ENCODE measurements at regions not wholly inside any gene's neighbourhood (a gene's known extent, or its start where the extent isn't known, plus 50 kb on each side); places are given as distances from the start of the nearest gene placed in this dataset.
"Not testable (repeated sequence)": the region's sequence is repeated elsewhere in the genome, so short reads cannot be mapped to it uniquely, and the experiment has no call there.

GRCh38 chr11:116366980-116367645, 405.7 kb downstream of the BUD13 start:
- TF ChIP-seq EZH2phosphoT487 (IDR thresholded peaks at IDR 0.05; ENCODE audit: insufficient read depth, low read depth): no peak
- TF ChIP-seq EZH2 (IDR thresholded peaks at IDR 0.05; ENCODE audit: insufficient read depth, poor library complexity, severe bottlenecking): no peak
- H3K9ac ChIP-seq: no peak overlapping the region

GRCh38 chr11:116366451-116366850, 406.3 kb downstream of the BUD13 start:
- Histone ChIP-seq H3K27ac (no peak overlapping the region), H3K4me1 (ENCODE audit: insufficient read depth) (no peaks in the 10 kb centered on the region), H4K20me1 (ENCODE audit: insufficient read depth) (no peaks in the 10 kb centered on the region), H3K36me3 (ENCODE audit: low read depth) (no peaks in the 10 kb centered on the region), H3K79me2 (ENCODE audit: insufficient read depth) (no peaks in the 10 kb centered on the region), H3K4me2 (ENCODE audit: unreplicated experiment) (no peak overlapping the region), H3K9me2 (ENCODE audit: insufficient read depth) (no peaks in the 10 kb centered on the region), H3K9me3 (ENCODE audit: low read depth) (no peaks in the 10 kb centered on the region), H3K4me3 (no peak overlapping the region), H3F3A (ENCODE audit: insufficient read depth) (no peaks in the 10 kb centered on the region), H3K9ac (no peak overlapping the region), H2AFZ (no peak overlapping the region), H3K27me3 (replicated peaks; ENCODE audit: insufficient read depth) (no peaks in the 10 kb centered on the region)
- DNase-seq: no peak
- in situ Hi-C loops (cut with MboI): no loop called here
- TF ChIP-seq EZH2phosphoT487 (IDR thresholded peaks at IDR 0.05; ENCODE audit: insufficient read depth, low read depth): no peak
- no peak for TF ChIP-seq EZH2 (IDR thresholded peaks at IDR 0.05; ENCODE audit: insufficient read depth, poor library complexity, severe bottlenecking)
- 6 to 8% methylated on average over 1 of the region's 1 CpG for WGBS, 2 experiments (ENCODE audit: low coverage in 1 of 2, low lambda C conversion rate in 2 of 2, missing lambda C conversion rate in 2 of 2)

More at GRCh38 chr11:116366980-116367645, 405.7 kb downstream of the BUD13 start:
- Histone ChIP-seq H3F3A (ENCODE audit: insufficient read depth) (no peaks in the 10 kb centered on the region), H3K4me1 (ENCODE audit: insufficient read depth) (no peaks in the 10 kb centered on the region), H3K4me3 (no peak overlapping the region), H4K20me1 (ENCODE audit: insufficient read depth) (no peaks in the 10 kb centered on the region), H3K27ac (no peak overlapping the region), H3K9me3 (ENCODE audit: low read depth) (no peaks in the 10 kb centered on the region), H3K27me3 (replicated peaks; ENCODE audit: insufficient read depth) (no peaks in the 10 kb centered on the region), H3K36me3 (ENCODE audit: low read depth) (no peaks in the 10 kb centered on the region), H3K79me2 (ENCODE audit: insufficient read depth) (no peaks in the 10 kb centered on the region), H2AFZ (no peak overlapping the region), H3K4me2 (ENCODE audit: unreplicated experiment) (no peak overlapping the region), H3K9me2 (ENCODE audit: insufficient read depth) (no peaks in the 10 kb centered on the region)
- in situ Hi-C loops (cut with MboI): no loop called here
- WGBS, 2 experiments (ENCODE audit: low coverage in 1 of 2, low lambda C conversion rate in 2 of 2, missing lambda C conversion rate in 2 of 2): 23 to 31% methylated on average over 4 of the region's 4 CpGs
- no peak for DNase-seq

DNA sequence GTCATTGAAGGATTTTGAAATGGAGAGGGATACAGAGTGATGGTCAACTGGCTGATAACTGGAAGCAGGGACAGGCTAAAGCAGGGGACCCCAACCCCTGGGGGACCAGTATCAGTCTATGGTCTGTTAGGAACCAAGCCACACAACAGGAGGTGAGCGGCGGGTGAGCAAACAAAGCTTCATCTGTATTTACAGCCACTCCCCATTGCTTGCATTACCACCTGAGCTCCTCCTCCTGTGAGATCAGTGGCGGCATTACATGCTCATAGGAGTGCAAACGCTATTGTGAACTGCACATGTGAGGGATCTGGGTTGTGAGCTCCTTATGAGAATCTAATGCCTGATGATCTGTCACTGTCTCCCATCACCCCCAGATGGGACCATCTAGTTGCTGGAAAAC, 407.9 kb downstream of the BUD13 start:
- H2AFZ ChIP-seq; H3K36me3 ChIP-seq (ENCODE audit: low read depth); H3K79me2 ChIP-seq (ENCODE audit: insufficient read depth); H3K4me2 ChIP-seq (ENCODE audit: unreplicated experiment); H3K27me3 ChIP-seq (replicated peaks; ENCODE audit: insufficient read depth); H3K9me2 ChIP-seq (ENCODE audit: insufficient read depth); H3K27ac ChIP-seq; in situ Hi-C loops (cut with MboI); DNase-seq; H3K4me3 ChIP-seq; H3K9ac ChIP-seq; H3K4me1 ChIP-seq (ENCODE audit: insufficient read depth); H3F3A ChIP-seq (ENCODE audit: insufficient read depth); H3K9me3 ChIP-seq (ENCODE audit: low read depth); H4K20me1 ChIP-seq (ENCODE audit: insufficient read depth): not testable (repeated sequence)
- WGBS, 2 experiments (ENCODE audit: low coverage in 1 of 2, low lambda C conversion rate in 2 of 2, missing lambda C conversion rate in 2 of 2): 46 to 67% methylated on average over 4 of the region's 4 CpGs

DNA sequence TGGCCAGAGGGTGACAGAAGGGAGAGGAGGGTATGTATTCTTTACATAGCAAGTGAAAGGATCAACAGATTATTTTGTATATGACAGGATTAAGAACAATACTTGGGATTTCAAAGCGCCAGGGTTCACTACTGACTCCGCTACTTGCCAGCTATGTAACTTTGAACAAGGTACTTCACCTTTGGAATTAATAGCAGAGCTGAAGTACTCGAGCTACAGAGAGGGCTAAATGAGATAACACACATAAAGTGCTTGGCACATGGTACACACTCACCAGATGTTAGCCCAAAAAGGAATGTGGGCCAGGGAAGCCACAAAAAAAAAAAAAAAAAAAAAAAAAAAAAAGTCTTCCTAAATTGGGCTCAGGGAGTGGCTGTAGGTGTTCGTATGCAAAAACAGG, 408.4 kb downstream of the BUD13 start:
- DNase-seq: no peak
- H3K27ac ChIP-seq: no peak overlapping the region
- in situ Hi-C loops (cut with MboI): no loop called here
- no peak for TF ChIP-seq EZH2phosphoT487 (IDR thresholded peaks at IDR 0.05; ENCODE audit: insufficient read depth, low read depth)
- no peak for TF ChIP-seq EZH2 (IDR thresholded peaks at IDR 0.05; ENCODE audit: insufficient read depth, poor library complexity, severe bottlenecking)
- H2AFZ ChIP-seq: no peak overlapping the region
- H4K20me1 ChIP-seq (ENCODE audit: insufficient read depth): no peaks in the 10 kb centered on the region
- H3K4me1 ChIP-seq (ENCODE audit: insufficient read depth): no peaks in the 10 kb centered on the region
- no peak overlapping the region for H3K9ac ChIP-seq
- H3K9me3 ChIP-seq (ENCODE audit: low read depth): no peaks in the 10 kb centered on the region
- no peaks in the 10 kb centered on the region for H3F3A ChIP-seq (ENCODE audit: insufficient read depth)
- H3K79me2 ChIP-seq (ENCODE audit: insufficient read depth): no peaks in the 10 kb centered on the region
- no peaks in the 10 kb centered on the region for H3K36me3 ChIP-seq (ENCODE audit: low read depth)
- no peaks in the 10 kb centered on the region for H3K27me3 ChIP-seq (replicated peaks; ENCODE audit: insufficient read depth)
- no peak overlapping the region for H3K4me2 ChIP-seq (ENCODE audit: unreplicated experiment)
- WGBS, 2 experiments (ENCODE audit: low coverage in 1 of 2, low lambda C conversion rate in 2 of 2, missing lambda C conversion rate in 2 of 2): 42% methylated on average over 4 of the region's 4 CpGs
- no peak overlapping the region for H3K4me3 ChIP-seq
- H3K9me2 ChIP-seq (ENCODE audit: insufficient read depth): no peaks in the 10 kb centered on the region

Measured in GM23248 (cell line).